HAP-1 (cell line): ENCODE measurements at regions not wholly inside any gene's neighbourhood (a gene's known extent, or its start where the extent isn't known, plus 50 kb on each side); places are given as distances from the start of the nearest gene placed in this dataset.

ENCODE experiments used
- DNase-seq, 2 experiments: peaks; one replicate each; pipeline ENCODE4 v3.0.0-alpha.2; 2016 to 2020; ENCODE audit warnings: low spot score in 2 of 2
- H3K27me3 ChIP-seq: fragments of 250-450 bp; sonication (Bioruptor Pico); 2 replicates; pipeline ENCODE4 v1.5.1; 2020; ENCODE audit warnings: low read depth, mild to moderate bottlenecking, moderate library complexity
- H3K36me3 ChIP-seq: fragments of 250-450 bp; sonication (Bioruptor Pico); replicated peaks from 2 replicates; pipeline ENCODE4 v1.5.1; 2020; ENCODE audit warnings: mild to moderate bottlenecking
- H3K4me1 ChIP-seq: fragments of 250-450 bp; sonication (Bioruptor Pico); 2 replicates; pipeline ENCODE4 v1.5.1; 2020; ENCODE audit warnings: mild to moderate bottlenecking
- H3K4me3 ChIP-seq: fragments of 250-450 bp; sonication (Bioruptor Pico); 2 replicates; pipeline ENCODE4 v1.5.1; 2020; ENCODE audit warnings: mild to moderate bottlenecking, moderate library complexity
- H3K9me3 ChIP-seq: fragments of 250-450 bp; sonication (Bioruptor Pico); 2 replicates; pipeline ENCODE4 v1.5.1; 2020; ENCODE audit warnings: mild to moderate bottlenecking, moderate library complexity
- in situ Hi-C: fragments of 300-500 bp; cut with MboI; formaldehyde crosslinking; loops from 3 replicates; pipeline ENCODE4 v1.14.3; 2020; ENCODE audit warnings: low sequenced_read_pairs, inconsistent platforms, mixed read lengths

DNA sequence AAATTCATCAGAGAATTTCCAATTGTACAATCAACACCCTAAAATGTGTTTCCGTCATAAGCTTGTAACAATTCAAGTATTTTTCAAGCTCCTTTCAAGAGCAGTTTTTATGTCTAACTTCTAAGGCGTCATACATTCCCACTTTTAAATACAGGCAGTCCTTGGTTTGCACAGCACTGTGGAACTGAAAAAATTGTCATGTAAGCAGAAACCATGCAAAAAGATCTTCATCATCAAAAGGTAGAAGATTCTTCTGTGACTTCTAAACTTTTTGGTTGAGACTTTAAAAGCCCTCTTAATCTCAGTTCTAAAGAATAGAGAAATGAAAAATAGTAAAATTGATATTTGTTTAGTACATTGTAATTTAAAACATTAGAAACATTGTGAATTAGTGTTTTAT, 315.6 kb downstream of the TPBG start:
- Histone ChIP-seq H3K4me3 (no peak overlapping the region), H3K9me3 (no peaks in the 10 kb centered on the region), H3K27me3 (no peaks in the 10 kb centered on the region), H3K4me1 (no peaks in the 10 kb centered on the region), H3K36me3 (no peaks in the 10 kb centered on the region)
- in situ Hi-C loops: no loop called here
- DNase-seq: no peak

DNA sequence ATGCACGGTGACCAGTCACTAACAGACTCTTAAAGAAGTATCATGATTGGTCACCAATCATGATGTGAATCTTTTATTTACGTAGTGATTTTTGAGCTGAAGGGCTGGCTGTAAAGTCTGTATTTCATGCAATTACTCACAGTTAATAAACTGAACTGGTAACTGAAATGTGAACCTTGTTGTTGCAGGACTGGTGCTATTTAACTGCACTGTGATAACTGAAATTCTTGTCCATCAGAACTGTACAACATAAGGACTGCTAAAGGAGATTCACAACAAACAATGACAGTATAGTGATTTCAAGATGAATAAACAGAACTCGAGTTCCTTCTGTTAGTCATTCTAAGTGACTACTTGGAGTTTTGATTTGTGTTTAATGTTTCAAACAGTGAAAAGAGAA, 316.6 kb downstream of the TPBG start:
- H3K4me1 ChIP-seq: no peaks in the 10 kb centered on the region

DNA sequence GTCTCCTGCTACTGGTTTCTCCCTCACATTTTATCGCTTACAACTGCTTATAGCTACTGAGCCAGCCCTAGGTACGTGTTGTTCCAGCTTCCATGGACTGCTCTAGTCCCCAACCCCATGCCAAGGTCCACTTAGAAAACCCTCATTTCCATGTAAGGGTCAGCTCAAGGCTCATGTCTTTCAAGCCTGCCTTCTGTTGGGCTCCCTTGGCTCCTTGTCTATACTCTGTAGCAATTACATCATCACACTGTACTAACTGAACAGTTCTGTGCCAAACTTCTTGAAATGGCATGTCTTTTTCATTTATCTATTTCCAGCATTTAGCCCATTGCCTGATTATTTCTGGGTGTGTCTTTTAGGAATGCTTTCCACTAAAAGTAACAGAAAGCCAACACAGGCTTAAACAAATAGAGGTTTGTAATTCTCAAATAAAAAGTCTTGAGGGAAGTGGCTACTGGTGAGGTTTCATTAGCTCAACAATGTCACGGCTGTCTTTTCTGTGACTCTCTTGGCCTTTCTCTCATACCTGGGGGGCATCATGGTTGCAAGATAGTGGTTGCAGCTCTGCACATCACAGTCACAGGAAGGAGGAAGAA, 317.6 kb downstream of the TPBG start:
- DNase-seq: no peak
- no peaks in the 10 kb centered on the region for H3K36me3 ChIP-seq
- in situ Hi-C loops: no loop called here
- no peak overlapping the region for H3K4me3 ChIP-seq
- no peaks in the 10 kb centered on the region; the same call in 1 of the 2 replicates for H3K4me1 ChIP-seq
- H3K27me3 ChIP-seq: no peaks in the 10 kb centered on the region
- H3K9me3 ChIP-seq: no peaks in the 10 kb centered on the region

More for the DNA sequence above, 316.6 kb downstream of the TPBG start:
- Histone ChIP-seq H3K9me3 (no peaks in the 10 kb centered on the region), H3K36me3 (no peaks in the 10 kb centered on the region), H3K4me3 (no peak overlapping the region), H3K27me3 (no peaks in the 10 kb centered on the region)
- in situ Hi-C loops: no loop called here
- DNase-seq: no peak

DNA sequence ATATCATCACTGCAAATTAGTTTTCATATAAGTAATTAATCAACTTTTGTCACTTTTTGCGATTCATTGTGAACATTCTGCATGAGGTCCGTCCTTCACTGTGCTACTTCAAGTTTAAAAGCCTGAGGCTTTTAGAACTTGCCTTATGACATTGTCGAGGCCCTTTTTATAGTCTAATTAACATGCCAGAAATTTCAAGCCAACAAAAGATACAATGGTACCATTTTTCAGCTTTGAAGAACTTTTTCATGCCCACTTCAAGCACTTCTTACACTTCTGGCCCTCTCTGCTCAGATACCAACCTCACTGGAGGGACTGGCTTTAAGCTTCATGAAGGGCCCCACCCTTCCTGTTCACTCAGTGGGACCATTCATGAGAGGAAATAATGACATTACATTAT, 323.1 kb downstream of the TPBG start:
- peaks cover 3% of the 10 kb centered on the region; the same call in 1 of the 2 replicates for H3K27me3 ChIP-seq
- no peak overlapping the region for H3K4me3 ChIP-seq
- peaks cover 7% of the 10 kb centered on the region for H3K4me1 ChIP-seq
- peak; percentile 35 to 74 for DNase-seq
- no peaks in the 10 kb centered on the region for H3K9me3 ChIP-seq
- in situ Hi-C loops: no loop called here
- no peaks in the 10 kb centered on the region for H3K36me3 ChIP-seq

DNA sequence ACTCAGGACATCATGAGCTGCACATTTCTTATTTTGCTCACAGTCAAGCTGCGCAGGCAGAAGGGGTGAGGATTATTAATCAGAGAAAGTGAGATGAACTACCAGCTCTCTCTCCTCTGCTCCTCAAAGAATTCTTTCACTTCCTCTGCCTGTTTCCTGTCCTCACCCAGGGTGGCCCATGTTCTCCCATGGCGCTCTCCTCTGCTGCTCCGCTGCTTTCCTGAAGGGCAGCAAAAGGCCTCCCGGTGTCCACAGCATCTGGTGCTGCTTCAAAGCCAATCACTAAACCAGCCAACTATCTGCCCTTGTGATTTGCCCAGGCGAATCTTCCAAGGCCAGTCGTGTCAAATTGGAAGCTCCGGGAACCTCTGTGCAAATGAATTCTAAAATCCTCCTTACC, 324.2 kb downstream of the TPBG start:
- no peaks in the 10 kb centered on the region for H3K36me3 ChIP-seq
- in situ Hi-C loops: no loop called here
- no peak for DNase-seq
- H3K4me3 ChIP-seq: no peak overlapping the region
- H3K9me3 ChIP-seq: no peaks in the 10 kb centered on the region
- peaks cover 7% of the 10 kb centered on the region for H3K4me1 ChIP-seq
- H3K27me3 ChIP-seq: peaks cover 3% of the 10 kb centered on the region; the same call in 1 of the 2 replicates

DNA sequence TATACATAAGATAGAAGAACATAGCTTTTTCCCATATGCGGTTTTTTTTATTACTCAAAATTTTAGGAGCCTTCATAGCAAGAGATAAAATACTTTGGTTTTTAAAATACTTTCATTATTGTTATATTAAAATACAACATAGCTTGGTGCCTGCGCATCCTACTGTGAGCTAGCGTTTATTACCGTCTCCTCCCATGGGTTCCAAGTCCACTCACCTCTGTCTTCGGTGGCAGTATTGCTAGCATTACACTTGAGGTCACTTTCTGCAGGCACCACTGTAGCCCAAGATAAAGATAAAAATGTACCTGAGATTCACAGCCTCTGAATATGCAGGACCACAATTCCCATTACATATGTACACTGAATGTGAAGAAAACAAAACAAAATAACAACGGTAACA, 326.7 kb downstream of the TPBG start:
- H3K4me1 ChIP-seq: peaks cover 7% of the 10 kb centered on the region
- DNase-seq: no peak
- in situ Hi-C loops: no loop called here
- no peak overlapping the region for H3K4me3 ChIP-seq
- no peaks in the 10 kb centered on the region for H3K9me3 ChIP-seq
- H3K36me3 ChIP-seq: no peaks in the 10 kb centered on the region
- H3K27me3 ChIP-seq: peaks cover 3% of the 10 kb centered on the region; the same call in 1 of the 2 replicates

DNA sequence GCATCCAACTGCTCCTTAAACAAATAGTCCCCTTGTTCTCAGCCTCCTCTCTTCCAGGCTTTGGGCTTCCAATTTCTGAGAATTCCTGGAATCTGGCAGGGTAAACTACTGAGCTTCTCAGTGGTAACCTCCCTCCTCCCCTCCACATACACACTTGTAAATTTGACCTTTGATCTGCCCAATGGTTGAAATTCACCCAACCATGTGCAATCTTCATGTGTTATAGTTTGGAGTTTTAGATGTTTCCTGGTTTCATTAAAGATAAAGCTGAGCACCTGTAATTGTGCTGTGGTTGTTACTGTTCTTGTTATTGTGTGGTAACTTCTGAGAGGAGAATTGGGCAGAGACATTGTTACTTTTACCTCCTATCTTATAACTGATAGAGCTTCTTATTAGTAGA, 328.4 kb downstream of the TPBG start:
- in situ Hi-C loops: no loop called here

DNA sequence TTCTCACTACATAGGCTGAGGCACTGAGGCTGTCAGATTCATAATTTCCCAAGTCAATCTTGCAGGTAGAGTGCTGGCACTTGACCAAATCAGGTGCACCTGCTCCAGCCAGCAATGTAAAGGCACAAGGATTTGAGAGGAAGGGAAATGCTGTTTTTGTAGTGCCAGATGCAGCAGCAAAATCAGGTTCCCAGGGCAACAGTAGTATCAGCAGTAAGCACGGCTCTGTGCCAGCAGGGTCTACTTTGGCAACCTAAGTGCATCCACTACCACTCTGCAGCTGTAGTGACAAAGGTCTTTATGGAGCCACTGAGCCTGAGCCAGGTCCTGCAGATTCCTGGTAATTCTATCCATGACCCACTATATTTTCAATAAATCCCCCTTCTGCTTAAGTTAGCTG, 329.5 kb downstream of the TPBG start:
- Histone ChIP-seq H3K27me3 (peaks cover 3% of the 10 kb centered on the region; the same call in 1 of the 2 replicates), H3K4me1 (no peaks in the 10 kb centered on the region), H3K4me3 (no peak overlapping the region), H3K36me3 (no peaks in the 10 kb centered on the region), H3K9me3 (no peaks in the 10 kb centered on the region)
- in situ Hi-C loops: no loop called here
- no peak for DNase-seq

More for the DNA sequence above, 328.4 kb downstream of the TPBG start:
- Histone ChIP-seq H3K36me3 (no peaks in the 10 kb centered on the region), H3K27me3 (peaks cover 3% of the 10 kb centered on the region; the same call in 1 of the 2 replicates), H3K4me1 (peaks cover 2% of the 10 kb centered on the region), H3K4me3 (no peak overlapping the region), H3K9me3 (no peaks in the 10 kb centered on the region)
- no peak for DNase-seq

DNA sequence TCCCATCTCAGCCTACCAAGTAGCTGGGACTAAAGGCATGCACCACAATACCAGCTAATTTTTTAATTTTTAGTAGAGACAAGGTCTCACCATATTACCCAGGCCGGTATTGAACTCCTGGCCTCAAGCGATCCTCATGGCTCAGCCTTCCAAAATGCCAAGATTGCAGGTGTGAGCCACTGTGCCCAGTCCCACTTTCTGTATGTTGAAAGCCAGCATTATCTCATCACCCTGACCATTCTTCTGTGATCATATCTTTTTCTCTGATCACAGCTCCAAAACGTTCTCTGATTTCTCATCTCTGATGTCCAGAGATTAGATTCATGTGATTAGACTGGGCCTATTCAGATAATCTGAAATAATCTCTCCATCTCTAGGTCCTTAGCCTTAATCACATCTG, 337.7 kb downstream of the TPBG start:
- Histone ChIP-seq H3K9me3 (no peaks in the 10 kb centered on the region; the same call in 1 of the 2 replicates), H3K4me1 (no peaks in the 10 kb centered on the region), H3K4me3 (no peak overlapping the region), H3K27me3 (no peaks in the 10 kb centered on the region; the same call in 1 of the 2 replicates), H3K36me3 (no peaks in the 10 kb centered on the region)
- in situ Hi-C loops: no loop called here
- DNase-seq: no peak

DNA sequence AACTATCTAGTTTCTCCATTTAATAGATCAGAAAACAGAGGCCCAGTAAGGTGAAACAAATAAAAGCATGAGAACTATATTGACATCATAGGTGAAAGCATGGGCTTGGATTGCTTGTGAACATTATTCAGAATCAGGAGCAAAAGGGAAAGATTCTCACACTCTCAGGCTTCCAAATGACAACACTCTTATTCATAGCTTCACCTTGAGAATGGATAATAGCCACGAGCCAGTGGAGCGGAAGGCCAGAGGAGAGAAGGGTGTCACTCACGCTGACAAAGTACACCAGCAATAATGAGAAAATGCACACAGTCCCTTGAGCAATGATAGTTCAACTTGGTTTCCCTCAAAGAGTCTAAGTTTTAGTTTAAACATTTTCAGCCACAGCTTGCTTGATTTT, 339.0 kb downstream of the TPBG start:
- H3K4me3 ChIP-seq: no peak overlapping the region
- H3K4me1 ChIP-seq: no peaks in the 10 kb centered on the region
- no peaks in the 10 kb centered on the region; the same call in 1 of the 2 replicates for H3K9me3 ChIP-seq
- no peak for DNase-seq
- no peaks in the 10 kb centered on the region; the same call in 1 of the 2 replicates for H3K27me3 ChIP-seq
- in situ Hi-C loops: no loop called here
- H3K36me3 ChIP-seq: no peaks in the 10 kb centered on the region

DNA sequence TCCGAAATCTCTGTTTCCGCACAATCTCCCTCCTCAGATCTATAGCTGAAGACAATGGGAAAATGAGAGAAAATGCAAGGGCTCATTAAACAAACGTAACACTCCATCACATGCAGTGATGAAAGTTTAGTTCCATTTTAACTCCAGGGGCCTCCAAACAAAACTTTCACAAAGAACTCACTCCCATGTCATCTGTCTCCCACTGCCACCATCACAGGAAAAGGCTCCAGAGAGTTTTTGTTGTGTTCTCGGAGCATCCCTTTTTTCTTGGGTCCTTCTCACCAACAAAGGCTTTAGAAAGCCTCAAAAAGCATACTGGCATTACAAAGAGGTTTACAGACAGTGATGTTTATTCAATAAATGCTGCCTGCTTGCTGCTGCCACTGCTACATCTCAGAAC, 339.6 kb downstream of the TPBG start:
- no peak for DNase-seq
- H3K27me3 ChIP-seq: no peaks in the 10 kb centered on the region; the same call in 1 of the 2 replicates
- no peak overlapping the region for H3K4me3 ChIP-seq
- H3K4me1 ChIP-seq: no peaks in the 10 kb centered on the region
- in situ Hi-C loops: no loop called here
- H3K9me3 ChIP-seq: no peaks in the 10 kb centered on the region; the same call in 1 of the 2 replicates
- H3K36me3 ChIP-seq: no peaks in the 10 kb centered on the region

DNA sequence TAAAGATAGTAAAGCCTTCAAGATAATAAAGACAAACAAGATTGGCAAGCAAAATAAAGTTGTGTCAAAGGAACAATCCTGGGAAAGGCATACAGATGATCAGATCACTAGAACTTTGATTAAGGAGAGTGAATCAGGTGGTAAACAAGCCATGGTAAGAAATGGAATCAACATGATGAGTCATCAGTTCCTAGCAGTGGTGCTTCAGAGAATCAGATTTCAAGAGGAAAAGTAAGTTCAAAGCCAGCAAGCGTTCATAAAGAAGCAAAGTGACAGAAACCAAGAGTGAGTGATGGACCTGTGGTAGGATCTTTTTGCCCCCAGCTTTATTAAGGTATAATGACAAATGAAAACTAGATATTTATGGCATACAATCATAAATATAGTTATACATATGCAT, 340.4 kb downstream of the TPBG start:
- no peak for DNase-seq
- H3K27me3 ChIP-seq: no peaks in the 10 kb centered on the region; the same call in 1 of the 2 replicates
- in situ Hi-C loops: no loop called here
- no peaks in the 10 kb centered on the region for H3K36me3 ChIP-seq
- no peak overlapping the region for H3K4me3 ChIP-seq
- no peaks in the 10 kb centered on the region; the same call in 1 of the 2 replicates for H3K9me3 ChIP-seq
- no peaks in the 10 kb centered on the region for H3K4me1 ChIP-seq

DNA sequence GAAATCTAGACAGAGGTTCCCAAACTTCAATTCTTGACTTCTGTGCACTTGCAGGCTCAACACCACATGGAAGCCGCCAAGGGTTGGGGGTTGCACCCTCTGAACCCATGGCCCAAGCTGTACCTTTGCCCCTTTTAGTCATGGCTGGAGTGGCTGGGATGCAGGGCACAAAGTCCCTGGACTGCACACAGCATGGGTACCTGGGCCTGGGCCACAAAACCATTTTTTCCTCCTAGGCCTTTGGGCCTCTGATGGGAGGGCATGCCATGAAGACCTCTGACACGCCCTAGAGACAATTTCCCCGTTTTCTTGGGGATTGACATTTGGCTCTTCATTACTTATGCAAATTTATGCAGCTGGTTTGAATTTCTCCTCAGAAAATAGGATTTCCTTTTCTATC, 342.0 kb downstream of the TPBG start:
- no peak overlapping the region for H3K4me3 ChIP-seq
- no peak for DNase-seq
- H3K9me3 ChIP-seq: no peaks in the 10 kb centered on the region; the same call in 1 of the 2 replicates
- no peaks in the 10 kb centered on the region for H3K4me1 ChIP-seq
- H3K27me3 ChIP-seq: no peaks in the 10 kb centered on the region
- no peaks in the 10 kb centered on the region for H3K36me3 ChIP-seq
- in situ Hi-C loops: no loop called here

DNA sequence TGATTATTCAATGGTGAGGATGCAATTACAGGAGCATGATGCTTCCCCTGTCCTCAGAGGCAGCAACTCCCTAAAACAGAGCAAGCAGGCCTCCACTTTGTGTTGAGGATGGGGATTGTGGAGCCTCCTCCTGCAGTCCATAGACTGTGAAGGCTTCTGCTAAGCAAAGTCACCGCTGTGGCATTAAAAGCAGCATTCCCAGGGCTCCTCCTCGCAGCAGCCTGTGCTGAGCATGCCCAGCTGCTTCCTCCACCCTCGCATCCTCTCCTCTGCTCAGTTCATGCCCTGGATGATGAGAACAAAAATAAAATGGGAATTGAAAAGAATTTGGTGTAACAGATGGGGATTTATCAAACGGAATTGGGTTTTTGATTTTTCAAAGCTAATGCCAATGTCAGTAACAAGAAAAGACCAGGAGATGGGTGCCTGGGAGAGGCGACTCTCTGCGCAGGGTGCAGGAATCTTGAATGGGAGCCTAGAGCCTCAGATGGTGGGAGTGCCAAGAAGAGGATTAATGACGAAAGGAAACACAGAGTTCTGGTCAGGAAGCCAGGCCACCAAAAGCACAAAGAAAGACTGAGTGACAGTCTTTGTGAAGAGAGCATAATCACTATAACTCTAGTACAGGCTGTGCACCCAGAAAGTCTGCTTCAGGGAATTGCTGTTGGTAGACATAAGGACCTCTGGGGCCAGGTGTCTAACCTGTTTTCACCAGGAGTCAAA, 347.6 kb downstream of the TPBG start:
- H3K27me3 ChIP-seq: no peaks in the 10 kb centered on the region
- H3K4me3 ChIP-seq: no peak overlapping the region
- no peaks in the 10 kb centered on the region; the same call in 1 of the 2 replicates for H3K9me3 ChIP-seq
- no peaks in the 10 kb centered on the region for H3K4me1 ChIP-seq
- no peak for DNase-seq
- H3K36me3 ChIP-seq: no peaks in the 10 kb centered on the region
- in situ Hi-C loops: no loop called here
